Hepatocyte (in vitro differentiated cells): ENCODE measurements at regions not wholly inside any gene's neighbourhood (a gene's known extent, or its start where the extent isn't known, plus 50 kb on each side); places are given as distances from the start of the nearest gene placed in this dataset.

Source experiments
- EZH2 ChIP-seq: fragments of 200-600 bp; sonication (generic); IDR thresholded peaks from 2 replicates; pipeline ENCODE4 v1.6.1; 2016; ENCODE audit warnings: antibody characterized with exemption, mild to moderate bottlenecking, borderline replicate concordance
- EZH2phosphoT487 ChIP-seq: fragments of 200-600 bp; sonication (generic); IDR thresholded peaks from one replicate; pipeline ENCODE4 v1.6.1; 2018; ENCODE audit warnings: antibody characterized with exemption, mild to moderate bottlenecking, low read depth, moderate library complexity; ENCODE audit not compliant: unreplicated experiment, severe bottlenecking
- TF ChIP-seq, protein P1 (sequence below): fragments of 200-600 bp; sonication (generic); IDR thresholded peaks from 2 replicates; pipeline ENCODE4 v1.5.1; 2016; ENCODE audit warnings: antibody characterized with exemption, mild to moderate bottlenecking; ENCODE audit not compliant: poor library complexity

DNA sequence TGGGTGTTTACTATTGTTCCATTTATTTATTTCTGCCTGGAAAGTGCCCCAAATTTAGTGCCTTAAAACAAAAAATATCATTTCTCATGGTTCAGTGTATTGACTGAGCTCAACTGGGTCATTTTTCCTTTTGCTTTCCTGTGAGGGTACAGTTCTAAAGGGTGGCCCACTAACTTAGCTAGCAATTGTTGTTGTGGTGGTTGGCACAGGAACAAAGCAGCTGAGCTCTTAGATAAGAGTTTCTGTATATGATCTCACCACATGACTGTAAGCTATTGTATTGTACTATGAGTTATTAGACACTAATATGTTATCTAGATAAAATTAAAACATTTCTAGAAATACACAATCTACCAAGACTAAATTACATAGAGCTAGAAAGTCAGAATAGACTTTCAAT lies 1283.7 kb downstream of the OTOL1 start:
- TF ChIP-seq, protein P1, sequence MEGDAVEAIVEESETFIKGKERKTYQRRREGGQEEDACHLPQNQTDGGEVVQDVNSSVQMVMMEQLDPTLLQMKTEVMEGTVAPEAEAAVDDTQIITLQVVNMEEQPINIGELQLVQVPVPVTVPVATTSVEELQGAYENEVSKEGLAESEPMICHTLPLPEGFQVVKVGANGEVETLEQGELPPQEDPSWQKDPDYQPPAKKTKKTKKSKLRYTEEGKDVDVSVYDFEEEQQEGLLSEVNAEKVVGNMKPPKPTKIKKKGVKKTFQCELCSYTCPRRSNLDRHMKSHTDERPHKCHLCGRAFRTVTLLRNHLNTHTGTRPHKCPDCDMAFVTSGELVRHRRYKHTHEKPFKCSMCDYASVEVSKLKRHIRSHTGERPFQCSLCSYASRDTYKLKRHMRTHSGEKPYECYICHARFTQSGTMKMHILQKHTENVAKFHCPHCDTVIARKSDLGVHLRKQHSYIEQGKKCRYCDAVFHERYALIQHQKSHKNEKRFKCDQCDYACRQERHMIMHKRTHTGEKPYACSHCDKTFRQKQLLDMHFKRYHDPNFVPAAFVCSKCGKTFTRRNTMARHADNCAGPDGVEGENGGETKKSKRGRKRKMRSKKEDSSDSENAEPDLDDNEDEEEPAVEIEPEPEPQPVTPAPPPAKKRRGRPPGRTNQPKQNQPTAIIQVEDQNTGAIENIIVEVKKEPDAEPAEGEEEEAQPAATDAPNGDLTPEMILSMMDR, result no peak
- TF ChIP-seq EZH2phosphoT487 (no peak), EZH2 (no peak)
